ENCODE measurements at regions not wholly inside any gene's neighbourhood (a gene's known extent, or its start where the extent isn't known, plus 50 kb on each side); places are given as distances from the start of the nearest gene placed in this dataset.
"Not testable (repeated sequence)": the region's sequence is repeated elsewhere in the genome, so short reads cannot be mapped to it uniquely, and the experiment has no call there.

DNA sequence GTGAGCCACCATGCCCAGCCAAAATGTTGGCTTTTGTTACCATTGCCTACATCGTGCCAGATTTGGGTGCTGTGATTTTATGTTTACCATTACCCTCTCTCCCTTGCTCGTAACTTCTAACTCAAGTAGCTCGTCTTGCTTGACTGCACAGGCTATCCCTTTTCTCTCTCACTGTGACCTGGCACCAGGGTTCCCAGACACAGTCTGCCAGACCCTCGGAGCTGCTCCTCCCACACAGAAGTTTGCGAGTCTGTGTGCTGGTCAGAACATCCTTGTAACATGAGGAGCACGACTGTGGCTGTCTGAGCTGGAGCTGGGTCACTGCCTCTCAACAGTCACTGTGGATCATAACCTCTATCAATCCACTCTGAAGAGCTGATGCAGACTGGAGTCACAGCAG lies 152.5 kb upstream of the ACKR3 start:
- no peak for DNase-seq

DNA sequence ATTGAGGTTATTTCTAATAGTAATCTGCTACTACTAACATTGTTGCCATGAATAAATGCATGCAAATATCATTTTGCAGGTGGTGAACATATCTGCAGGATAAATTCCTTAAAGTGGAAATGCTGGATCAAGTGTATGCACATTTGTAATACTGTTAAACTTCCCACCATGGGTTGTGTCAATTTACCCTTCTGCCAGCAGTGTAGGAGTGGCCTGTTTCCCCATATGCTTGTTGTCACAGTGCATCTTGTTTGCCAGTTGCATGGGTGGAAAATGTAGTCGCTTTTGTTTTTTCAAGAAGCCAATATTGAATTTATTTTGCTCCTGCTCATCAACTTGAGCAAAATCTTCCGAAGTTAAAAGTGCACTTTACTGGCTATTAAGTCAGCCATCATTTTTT lies 139.0 kb upstream of the ACKR3 start:
- no peak for DNase-seq

GRCh38 chr2:236434593-236434992 lies 135.0 kb upstream of the ACKR3 start:
- DNase-seq = no peak

- no peak for DNase-seq
These were observed 129.3 kb upstream of the ACKR3 start for GRCh38 chr2:236440110-236440881.

DNA sequence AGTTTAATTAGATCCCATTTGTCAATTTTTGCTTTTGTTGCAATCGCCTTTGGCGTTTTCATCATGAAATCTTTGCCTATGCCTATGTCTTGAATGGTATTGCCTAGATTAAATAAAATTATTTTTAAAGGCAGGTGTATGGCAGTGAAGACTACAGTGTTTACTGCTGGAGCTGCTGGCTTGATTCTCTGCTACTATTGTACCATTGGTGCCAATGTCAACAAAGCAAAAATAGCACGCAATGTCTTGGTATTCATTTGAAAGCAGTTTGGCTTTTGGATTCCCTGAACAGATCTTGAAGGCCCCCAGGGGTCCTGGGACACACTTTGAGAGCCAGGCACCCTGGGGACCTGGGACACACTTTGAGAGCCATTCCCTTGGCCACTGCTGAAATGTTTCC lies 125.4 kb upstream of the ACKR3 start:
- no peak for DNase-seq

GRCh38 chr2:236445678-236446077 lies 123.9 kb upstream of the ACKR3 start:
- DNase-seq = no peak

DNA sequence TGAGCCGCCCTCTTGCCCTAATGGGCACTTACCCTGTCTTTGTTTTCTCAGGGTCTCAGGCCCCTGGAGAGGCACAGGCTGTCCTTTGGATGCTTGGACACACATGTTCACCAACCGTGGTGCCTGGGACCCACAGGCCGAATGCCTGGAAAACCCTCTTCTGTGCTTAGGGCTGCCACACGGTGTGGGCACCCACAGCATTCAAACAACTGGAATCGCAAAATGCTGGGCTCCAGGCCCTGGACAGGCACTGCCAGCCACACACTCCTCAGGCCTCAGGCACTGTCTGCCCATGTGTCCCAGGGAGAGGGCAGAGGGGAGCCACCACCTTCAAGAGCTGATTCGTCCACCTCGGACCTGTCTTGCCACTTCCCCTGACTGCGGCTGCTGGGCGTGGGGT lies 123.1 kb upstream of the ACKR3 start:
- DNase-seq = no peak

DNA sequence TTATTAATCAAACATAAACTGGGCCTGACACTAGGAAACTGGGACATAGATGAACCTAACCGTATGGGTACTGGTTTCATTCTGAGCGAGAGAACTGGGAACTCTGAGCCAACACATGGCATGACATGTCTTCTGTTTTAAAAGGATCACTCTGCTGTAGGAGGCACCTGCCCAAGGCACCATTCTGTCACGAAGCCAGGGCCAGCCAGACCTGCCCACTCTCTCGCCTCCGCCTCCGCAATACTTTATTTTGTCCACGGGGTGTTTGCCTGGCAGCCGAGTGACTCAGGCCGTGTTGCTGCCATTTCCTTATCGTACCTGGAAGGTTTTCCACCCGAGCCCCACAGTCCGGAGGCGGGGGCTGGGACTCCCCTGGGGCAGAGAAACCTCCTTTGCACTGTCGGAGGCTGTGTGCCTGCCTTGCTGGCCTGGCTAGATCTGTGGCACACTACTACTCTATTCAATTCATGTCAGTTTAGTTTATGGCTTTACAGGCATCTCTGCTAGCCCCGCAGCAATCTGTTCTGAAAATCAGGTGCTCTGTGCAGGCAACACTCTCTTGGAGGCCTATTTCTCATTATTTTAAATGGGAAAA lies 120.4 kb upstream of the ACKR3 start:
- DNase-seq = no peak

DNA sequence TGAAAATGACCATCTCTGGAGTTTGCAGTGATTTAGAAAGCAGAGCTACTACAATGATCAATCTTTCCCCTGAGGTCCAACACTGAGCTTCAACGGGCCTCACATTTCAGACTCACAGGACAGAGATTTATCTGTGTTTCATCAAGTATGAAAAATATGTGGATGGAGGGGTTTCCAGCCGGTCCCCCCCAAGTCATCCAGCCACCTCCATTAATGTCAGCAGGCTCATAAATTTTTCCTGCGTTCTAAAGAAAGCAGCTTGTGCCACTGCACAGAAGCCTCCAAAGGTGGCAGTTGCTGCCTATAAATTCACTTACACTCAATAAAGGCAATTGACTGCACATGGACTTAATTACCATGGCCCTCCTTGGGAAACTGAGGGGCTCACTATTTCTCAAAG lies 117.4 kb upstream of the ACKR3 start:
- no peak for DNase-seq

DNA sequence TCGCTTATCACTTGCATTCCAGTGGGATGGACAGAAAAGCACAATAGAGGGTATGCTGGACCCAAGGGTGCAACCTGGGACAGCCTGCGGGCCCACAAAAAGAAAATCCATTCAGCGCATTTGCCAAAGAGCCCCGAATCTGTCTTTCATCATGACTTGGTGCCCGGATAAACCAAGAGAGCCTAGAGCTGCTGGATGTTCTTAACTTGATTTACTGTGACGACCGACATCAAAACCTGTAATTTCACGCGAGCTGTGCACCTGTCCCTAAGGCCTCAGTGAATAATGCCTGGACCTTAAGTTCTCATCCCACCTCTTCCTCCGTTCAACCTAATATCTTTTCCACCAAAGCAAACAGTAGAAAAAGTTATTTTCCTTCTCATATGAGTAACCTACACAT lies 115.5 kb upstream of the ACKR3 start:
- DNase-seq = no peak

DNA sequence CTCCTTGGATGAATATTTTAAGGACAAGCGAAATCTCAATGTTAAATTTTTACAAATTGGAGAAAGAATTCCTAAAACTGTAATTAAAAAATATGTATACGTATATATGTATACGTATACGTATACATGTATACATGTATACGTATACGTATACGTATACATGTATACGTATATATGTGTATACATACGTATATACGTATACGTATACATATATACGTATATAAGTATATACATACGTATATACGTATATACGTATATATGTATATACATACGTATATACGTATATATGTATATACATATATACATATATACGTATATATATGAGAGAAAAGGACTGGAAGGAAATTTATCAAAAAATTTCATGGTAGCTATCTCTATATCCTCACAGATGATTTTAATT lies 110.2 kb upstream of the ACKR3 start:
- no peak for DNase-seq

GRCh38 chr2:236464140-236464539 lies 105.5 kb upstream of the ACKR3 start:
- DNase-seq = no peak

DNA sequence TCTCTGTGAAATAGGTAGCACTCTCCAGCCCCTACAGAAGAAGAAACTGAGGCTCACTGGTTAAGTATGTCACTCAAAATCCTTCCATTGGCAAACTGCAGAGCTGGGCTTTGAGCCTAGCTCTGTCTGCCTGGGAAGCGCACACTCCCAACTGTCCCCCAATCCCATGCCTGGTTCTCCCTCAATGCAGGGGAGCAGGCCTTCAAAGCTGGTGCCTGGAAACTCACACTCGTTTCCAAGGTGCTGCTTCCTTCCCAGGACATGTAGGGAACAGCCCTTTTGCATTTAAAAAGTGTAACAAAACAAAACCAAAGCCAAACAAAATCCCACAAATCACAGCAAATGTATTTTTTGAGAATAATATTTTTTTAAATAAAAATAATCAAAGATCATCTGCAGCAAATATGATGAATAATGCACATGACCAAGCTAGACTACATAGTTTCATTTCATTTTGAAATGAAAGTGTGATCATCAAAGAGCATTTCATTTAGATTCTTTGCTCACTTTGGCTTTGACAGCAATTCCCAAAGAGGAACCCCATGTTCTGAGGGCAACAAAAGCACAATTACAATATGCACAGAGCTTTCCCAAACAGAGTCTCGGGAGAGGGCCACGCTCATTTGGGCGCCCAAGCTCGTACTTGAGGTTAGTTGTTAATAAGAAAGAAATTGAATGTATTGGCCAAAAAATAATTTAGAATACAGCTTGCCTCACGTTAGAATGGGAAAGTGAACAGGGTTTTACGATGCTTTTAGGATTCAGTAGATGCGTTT lies 96.7 kb upstream of the ACKR3 start:
- no peak for DNase-seq

DNA sequence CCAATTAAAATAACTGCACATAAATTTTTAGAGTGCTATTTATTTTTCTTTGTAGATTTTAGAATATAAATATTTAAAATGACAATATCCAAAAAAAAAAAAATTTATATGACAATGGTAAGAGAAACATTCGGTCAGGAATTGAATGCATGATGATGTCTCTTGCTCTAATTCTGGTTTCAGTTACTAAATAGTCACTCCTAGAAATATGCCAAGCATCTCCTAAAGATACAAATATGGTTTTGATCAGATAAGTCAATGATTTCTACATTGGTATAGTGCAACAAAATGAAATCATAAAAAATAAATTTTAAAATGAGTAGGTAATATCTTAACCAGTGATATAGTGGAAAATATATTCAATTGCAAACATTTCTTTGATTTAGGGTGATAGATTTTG lies 95.9 kb upstream of the ACKR3 start:
- no peak for DNase-seq

DNA sequence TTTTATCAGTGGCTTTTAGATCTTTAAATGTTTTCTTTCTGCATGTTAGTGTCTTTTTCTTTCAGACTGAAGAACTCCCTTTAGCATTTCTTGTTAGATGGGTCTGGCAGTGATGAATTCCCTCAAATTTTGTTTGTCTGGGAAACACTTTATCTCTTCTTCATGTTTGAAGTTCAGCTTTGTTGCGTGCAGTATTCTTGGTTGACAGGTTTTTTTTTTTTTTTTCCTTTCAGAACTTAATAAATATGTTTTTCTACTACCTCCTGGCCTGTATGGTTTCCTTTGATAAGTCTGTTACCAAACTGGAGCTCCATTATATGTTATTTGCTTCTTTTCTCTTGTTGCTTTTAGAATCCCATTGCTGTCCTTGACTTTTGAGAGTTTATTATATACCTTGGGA lies 89.8 kb upstream of the ACKR3 start:
- no peak for DNase-seq

DNA sequence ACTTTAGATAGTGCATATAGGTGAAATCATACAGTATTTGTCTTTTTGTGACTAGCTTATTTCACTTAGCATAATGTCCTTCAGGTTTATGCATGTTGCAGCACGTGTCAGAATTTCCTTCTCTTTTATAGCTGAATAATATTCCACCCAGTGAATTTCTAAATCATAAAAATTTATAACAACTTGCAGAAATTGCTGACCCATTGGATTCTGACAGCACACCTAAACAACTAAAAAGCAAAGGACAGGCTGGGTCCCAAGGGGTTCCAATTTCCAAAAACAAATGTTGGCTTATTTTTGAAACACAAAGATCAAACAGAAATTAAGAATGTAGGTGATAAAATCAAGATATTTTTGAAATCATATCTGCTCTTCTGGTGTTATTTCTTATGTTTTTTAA lies 86.5 kb upstream of the ACKR3 start:
- DNase-seq = no peak

DNA sequence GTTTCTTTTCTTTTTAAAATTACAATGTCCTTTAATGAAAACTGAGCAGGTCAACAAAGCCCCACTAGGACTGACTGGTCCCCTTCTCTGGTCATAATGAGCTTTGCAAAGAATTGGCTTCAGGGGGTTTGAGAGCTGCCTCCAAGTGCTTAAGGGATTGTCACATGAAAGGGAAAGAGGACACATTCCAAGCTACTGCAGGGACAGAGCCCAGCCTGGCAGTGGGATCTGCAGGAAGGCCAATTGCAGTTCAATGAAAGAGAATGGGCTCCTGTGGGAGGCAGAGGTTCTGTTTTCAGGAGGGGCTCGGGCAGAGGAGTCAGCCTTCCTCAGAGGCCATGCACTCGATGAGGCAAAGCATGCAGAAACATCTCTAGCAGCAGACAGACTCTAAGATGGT lies 84.1 kb upstream of the ACKR3 start:
- DNase-seq = no peak

- DNase-seq = not testable (repeated sequence)
These were observed 80.5 kb upstream of the ACKR3 start for GRCh38 chr2:236489083-236489482.

- DNase-seq = no peak
These were observed 79.7 kb upstream of the ACKR3 start for GRCh38 chr2:236489895-236490404.

DNA sequence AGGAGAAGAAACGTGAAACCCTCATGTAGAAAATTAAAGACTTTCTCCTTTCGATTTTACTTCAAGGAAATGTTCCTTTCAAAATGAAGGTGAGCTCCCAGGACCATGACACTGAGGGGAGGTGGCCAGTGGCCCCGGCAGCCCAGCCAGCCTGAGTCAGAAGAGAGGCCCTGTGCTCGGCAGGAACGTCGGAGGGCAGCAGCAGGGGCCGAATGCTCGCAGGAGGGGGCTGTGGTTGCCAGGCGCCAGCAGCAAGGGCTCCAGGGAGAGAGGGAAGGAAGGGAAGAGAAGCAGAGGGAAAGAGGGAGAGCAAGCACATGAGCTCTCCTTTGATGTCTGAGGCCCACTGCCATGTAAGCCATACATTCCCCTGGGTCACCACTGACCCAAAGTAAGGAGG lies 73.3 kb upstream of the ACKR3 start:
- DNase-seq = no peak

DNA sequence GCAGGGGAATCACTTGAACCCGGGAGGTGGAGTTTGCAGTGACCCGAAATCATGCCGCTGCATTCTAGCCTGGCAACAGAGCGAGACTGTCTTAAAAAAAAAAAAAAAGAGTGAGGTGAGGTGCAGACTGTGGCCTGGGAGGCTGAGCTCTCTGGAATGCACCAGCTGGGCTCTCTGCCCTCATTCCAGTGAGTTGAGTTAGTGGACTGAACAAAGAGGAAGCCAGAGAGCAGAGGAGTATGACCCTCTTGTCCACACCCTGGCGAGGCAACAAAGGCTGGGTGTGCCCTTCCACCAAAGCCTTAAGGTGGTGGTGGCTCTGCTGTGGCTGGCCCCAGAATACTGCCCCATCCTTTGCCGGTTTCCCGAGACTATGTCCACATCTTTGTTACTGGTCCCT lies 71.3 kb upstream of the ACKR3 start:
- DNase-seq = no peak

DNA sequence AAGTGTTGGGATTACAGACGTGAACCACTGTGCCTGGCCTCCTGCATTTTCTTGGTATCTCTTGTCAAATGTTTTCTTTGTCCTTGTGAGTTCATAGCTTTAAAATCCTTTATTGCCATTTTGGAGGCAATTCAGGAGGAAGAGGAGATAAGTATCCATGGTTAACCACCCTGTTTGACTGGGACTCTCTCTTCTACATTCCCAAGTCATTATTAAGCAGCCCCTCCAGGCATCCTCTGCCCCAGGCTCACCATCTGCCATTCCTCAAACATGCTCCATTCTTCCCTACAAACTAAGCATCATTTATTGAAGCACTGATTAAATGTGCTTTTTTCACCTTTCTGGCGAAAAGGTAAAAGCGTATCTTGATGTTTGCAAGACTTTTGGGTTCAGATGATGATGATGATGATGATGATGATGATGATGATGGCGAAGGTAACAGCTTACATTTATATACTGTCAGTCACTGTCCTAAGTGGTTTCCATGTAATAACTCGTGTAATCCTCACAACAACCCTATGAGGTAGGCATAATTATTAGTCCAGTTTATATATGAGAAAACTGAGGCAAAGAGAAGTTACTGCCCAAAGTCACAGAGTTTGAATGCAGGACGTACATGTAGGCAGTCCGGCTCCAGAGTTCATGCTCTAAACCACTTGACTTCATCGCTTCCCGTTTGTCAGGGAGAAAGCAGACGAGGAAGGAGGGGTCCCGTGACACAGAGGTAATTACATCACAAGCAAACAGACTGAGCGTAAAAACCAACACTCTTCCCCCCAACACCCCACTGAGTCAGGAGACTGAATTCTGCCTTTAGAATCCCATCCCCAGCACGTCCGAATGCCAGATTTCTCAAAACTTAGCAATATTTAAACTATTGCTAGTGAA lies 69.7 kb upstream of the ACKR3 start:
- no peak for DNase-seq

- no peak for DNase-seq
These were observed 68.6 kb upstream of the ACKR3 start for GRCh38 chr2:236501026-236501425.

All from 8988T (cell line).